ENCODE measurements at regions not wholly inside any gene's neighbourhood (a gene's known extent, or its start where the extent isn't known, plus 50 kb on each side); places are given as distances from the start of the nearest gene placed in this dataset.
"Not testable (repeated sequence)": the region's sequence is repeated elsewhere in the genome, so short reads cannot be mapped to it uniquely, and the experiment has no call there.

- no peak for FAIRE-seq
- no peak for DNase-seq (ENCODE audit: low spot score)
Measured at GRCh38 chr12:23354800-23355199, 594.7 kb downstream of the SOX5 start.

GRCh38 chr12:23356440-23356839, 593.0 kb downstream of the SOX5 start:
- no peak for DNase-seq (ENCODE audit: low spot score)
- FAIRE-seq: no peak

GRCh38 chr12:23356927-23357708, 592.4 kb downstream of the SOX5 start:
- FAIRE-seq: no peak
- no peak for DNase-seq (ENCODE audit: low spot score)

GRCh38 chr12:23359975-23360701, 589.3 kb downstream of the SOX5 start:
- FAIRE-seq (no peak), DNase-seq (ENCODE audit: low spot score) (no peak)

- FAIRE-seq: no peak
- DNase-seq (ENCODE audit: low spot score): no peak
Measured at GRCh38 chr12:23361971-23362370, 587.5 kb downstream of the SOX5 start.

- FAIRE-seq (no peak), DNase-seq (ENCODE audit: low spot score) (no peak)
Measured at GRCh38 chr12:23368590-23368989, 580.9 kb downstream of the SOX5 start.

GRCh38 chr12:23375621-23376020, 573.8 kb downstream of the SOX5 start:
- DNase-seq (ENCODE audit: low spot score) (no peak), FAIRE-seq (no peak)

- FAIRE-seq (no peak), DNase-seq (ENCODE audit: low spot score) (no peak)
Measured at GRCh38 chr12:23376238-23376637, 573.2 kb downstream of the SOX5 start.

GRCh38 chr12:23380419-23381100, 568.9 kb downstream of the SOX5 start:
- FAIRE-seq (no peak), DNase-seq (ENCODE audit: low spot score) (no peak)

- FAIRE-seq; DNase-seq (ENCODE audit: low spot score): not testable (repeated sequence)
Measured at GRCh38 chr12:23388898-23389297, 560.6 kb downstream of the SOX5 start.

GRCh38 chr12:23389315-23389714, 560.2 kb downstream of the SOX5 start:
- DNase-seq (ENCODE audit: low spot score); FAIRE-seq: not testable (repeated sequence)

GRCh38 chr12:23399402-23399933, 550.0 kb downstream of the SOX5 start:
- no peak for FAIRE-seq
- no peak for DNase-seq (ENCODE audit: low spot score)

GRCh38 chr12:23415180-23415579, 534.3 kb downstream of the SOX5 start:
- no peak for DNase-seq (ENCODE audit: low spot score)

GRCh38 chr12:23421556-23421955, 527.9 kb downstream of the SOX5 start:
- FAIRE-seq (no peak), DNase-seq (ENCODE audit: low spot score) (no peak)

More at GRCh38 chr12:23415180-23415579, 534.3 kb downstream of the SOX5 start:
- no peak for FAIRE-seq

GRCh38 chr12:23423097-23423687, 526.3 kb downstream of the SOX5 start:
- FAIRE-seq (no peak), DNase-seq (ENCODE audit: low spot score) (no peak)

GRCh38 chr12:23423796-23424195, 525.7 kb downstream of the SOX5 start:
- DNase-seq (ENCODE audit: low spot score) (no peak), FAIRE-seq (no peak)

GRCh38 chr12:23424685-23425084, 524.8 kb downstream of the SOX5 start:
- DNase-seq (ENCODE audit: low spot score) (no peak), FAIRE-seq (no peak)

- no peak for FAIRE-seq
Measured at GRCh38 chr12:23426328-23426727, 523.1 kb downstream of the SOX5 start.

GRCh38 chr12:23428758-23429157, 520.7 kb downstream of the SOX5 start:
- FAIRE-seq: no peak
- DNase-seq (ENCODE audit: low spot score): no peak

More at GRCh38 chr12:23426328-23426727, 523.1 kb downstream of the SOX5 start:
- no peak for DNase-seq (ENCODE audit: low spot score)

- FAIRE-seq (no peak), DNase-seq (ENCODE audit: low spot score) (no peak)
Measured at GRCh38 chr12:23431006-23431405, 518.5 kb downstream of the SOX5 start.

GRCh38 chr12:23433121-23433520, 516.3 kb downstream of the SOX5 start:
- DNase-seq (ENCODE audit: low spot score): no peak
- FAIRE-seq: no peak
